Dedifferentiated amniotic fluid mesenchymal stem cell (primary cell): ENCODE measurements at regions not wholly inside any gene's neighbourhood (a gene's known extent, or its start where the extent isn't known, plus 50 kb on each side); places are given as distances from the start of the nearest gene placed in this dataset.

Experiments used
- DNase-seq: peaks from one replicate; pipeline ENCODE4 v3.0.0-alpha.2; 2016; ENCODE audit errors: extremely low spot score

DNA sequence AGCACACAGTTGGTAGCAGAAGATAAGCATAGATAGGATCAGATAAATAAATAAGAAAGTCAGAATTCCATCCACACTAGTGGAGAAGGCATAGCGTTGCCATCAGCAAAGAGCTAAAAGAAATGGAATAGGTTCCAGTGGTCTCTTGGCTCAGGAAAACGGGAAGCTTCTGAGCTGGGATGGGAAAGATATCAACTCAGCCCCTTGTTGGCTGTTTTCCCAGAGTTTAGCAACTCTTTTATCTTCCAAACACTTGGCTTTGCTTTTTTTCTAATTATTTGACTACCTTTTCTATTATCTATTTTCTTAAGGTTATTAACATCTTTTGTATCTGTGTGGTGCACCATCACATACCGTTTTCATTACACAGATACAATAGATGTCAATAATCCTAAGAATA is 445.7 kb upstream of the TRPC7 start:
- DNase-seq = no peak

DNA sequence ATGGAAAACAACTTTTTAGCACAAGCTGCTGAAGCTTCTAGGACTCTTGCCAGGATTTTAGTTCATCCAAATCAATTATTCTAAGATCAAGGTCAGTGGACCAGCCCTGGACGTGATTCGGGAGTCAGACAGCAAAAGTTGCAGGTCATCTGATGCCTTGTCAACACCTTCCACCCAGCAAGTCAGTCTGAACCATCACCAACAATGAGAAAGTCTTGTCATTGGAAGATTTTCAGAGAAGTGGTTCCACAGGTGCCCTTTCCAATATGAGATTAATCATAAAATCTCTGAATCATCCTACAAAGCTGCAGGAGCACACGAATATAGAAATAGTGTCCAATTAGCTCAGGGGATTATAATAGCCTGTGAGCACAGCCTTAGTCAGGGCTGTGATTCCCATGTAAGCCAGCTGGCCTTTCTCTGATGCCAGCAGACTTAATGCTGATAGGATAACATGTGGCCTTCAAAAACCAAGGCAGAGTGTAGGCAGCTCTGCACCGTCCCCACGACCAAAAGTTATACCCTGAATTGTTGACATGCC is 445.0 kb upstream of the TRPC7 start:
- DNase-seq = no peak

DNA sequence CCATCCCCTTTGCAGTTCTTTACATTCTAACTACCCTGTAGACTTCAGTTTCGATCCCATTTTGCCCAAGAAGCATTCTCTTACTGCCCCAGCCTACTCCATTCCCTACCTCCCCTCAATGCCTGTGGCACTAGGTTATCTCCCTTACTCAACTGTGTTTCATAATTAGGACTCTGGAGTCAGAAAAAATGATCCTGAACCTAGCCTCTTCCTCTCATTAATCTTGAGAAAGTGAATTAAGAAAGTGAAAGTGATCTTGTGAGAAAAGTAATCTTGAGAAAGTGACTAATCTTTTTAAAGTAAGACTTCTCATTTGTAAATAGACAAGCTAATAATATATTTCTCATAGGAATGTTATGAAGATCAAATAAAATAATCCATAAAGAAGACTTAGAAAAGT is 444.0 kb upstream of the TRPC7 start:
- DNase-seq = no peak

DNA sequence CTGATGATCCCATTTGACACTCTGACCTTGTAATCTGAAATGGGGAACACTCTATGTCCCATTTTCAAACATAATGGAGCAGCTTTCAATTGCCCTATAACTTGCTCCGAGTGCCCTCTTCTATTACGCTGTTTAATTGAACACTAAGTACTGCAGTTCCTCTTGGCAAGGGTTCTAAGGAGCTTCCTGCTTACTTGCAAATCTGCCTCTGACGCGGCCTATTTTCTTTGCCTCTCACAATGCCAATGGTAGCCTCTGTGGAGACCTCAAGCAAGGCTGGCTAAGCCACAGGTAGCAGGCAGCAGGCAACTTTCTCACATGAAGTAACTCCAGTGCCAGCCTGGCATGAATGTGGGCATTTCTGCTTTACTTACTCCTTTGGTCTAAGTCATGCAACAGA is 443.4 kb upstream of the TRPC7 start:
- no peak for DNase-seq

DNA sequence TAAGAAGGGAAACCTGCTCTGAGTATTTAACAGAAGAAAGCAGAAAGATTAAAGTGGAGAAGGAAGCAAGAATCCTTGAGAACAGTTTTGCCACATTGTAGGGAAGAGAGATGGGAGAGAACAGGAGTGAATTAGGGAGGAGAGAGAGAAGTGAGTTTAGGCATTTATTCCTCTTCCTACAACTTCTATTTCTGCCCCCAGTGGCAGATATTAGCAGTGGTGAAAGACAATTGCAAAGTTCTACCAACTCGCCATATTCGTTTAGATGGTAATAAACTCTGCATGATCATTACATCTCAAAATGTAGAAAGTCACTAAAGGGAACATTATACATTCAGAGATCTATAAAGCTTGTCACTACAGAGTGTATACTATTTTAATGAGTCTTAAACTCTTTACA is 440.1 kb upstream of the TRPC7 start:
- no peak for DNase-seq

DNA sequence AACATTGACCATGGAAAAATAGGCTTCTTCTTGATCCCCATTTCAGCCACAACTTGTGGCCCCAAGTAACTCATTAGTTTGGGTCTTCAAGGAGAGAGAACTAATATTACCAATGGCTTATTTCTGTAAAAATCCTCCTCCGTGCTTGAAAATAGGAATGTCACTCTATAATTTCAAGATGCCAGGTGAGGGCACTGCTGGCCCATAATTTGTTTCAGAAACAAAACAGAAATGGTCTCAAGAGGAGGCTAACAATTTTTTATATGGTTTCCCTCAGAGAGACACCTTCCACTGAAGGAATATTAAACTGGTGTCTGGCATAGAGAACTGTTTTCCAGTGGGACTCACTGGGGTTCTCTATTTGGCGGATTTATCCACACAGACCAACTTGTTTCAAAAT is 437.0 kb upstream of the TRPC7 start:
- DNase-seq = peak; percentile 29

DNA sequence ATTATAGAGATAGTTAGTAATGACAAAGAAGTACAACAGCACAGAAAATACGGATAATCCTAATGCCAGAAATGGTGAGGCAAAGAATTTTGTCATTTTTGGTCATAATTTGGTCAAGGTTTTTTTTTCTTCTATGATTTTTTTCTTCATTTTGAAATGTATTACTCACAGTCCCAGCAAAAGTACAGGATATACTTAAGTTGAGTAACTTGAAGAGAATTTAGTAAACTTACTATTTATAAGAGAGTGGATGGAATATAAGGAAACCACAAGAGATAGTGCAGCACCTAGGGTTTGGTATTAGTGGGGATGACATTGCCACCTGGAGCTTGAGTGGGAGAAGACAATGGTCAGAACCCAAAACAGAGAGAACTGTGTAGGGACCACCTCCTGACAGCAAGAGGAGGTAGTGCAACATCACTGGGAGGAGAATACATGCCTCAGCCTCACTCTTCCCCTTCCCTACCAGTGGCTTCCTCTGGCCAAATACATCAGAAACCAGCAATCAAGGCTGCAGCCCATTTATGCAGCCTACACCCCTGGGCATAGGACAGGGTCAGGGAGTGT is 434.5 kb upstream of the TRPC7 start:
- no peak for DNase-seq

DNA sequence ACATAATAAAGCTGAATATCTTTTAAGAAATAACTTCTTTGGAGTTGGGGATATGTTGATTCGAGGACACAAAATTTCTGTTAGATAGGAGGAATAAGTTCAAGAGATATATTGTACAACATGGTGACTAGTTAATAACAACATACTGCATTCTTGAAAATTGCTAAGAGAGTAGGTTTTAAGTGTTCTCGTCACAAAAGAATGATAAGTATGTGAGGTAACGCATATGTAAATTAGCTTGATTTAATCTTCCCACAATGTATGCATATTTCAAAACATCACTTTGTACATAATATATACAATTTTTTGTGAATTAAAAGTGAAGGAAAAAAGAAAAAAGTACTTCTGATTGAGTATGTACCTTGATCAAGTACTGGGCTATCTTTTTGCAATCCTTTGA is 428.0 kb upstream of the TRPC7 start:
- no peak for DNase-seq

DNA sequence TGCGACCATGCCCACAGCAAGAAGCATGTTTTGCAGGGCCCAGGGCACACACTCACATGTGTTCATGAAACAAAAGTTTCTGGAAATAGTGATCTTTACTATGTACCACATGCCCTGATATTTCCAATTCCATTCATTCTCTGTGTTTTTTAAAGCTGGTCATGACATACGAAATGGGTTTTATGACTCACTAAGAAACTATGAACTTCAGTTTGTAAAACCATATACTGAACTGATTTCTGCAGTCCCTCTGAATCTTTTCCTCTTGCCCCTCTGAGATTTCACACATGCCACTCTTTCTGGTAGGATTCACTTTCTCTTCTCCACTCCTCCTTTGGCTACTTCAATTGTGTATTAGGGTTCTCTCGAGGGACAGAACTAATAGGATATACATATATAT is 416.1 kb upstream of the TRPC7 start:
- peak; percentile 74 for DNase-seq

DNA sequence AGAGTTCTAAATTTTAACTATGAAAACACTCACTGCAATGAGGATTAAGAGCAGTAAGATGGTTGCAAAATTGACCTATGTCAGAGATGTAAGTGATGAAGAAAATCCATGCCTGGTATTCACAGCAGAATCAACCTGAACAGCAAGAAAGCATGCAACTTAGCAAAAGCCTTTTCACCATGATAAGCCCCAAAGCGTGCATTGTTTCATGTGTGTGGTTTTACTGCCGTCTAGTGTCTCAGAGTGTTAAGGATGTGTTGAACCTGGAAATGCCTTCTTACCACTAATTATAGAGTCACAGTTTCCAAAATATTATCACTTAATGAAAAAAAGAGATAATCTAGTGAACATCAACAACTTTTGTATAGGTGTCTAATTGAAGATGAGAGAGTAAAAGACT is 415.2 kb upstream of the TRPC7 start:
- DNase-seq = no peak

DNA sequence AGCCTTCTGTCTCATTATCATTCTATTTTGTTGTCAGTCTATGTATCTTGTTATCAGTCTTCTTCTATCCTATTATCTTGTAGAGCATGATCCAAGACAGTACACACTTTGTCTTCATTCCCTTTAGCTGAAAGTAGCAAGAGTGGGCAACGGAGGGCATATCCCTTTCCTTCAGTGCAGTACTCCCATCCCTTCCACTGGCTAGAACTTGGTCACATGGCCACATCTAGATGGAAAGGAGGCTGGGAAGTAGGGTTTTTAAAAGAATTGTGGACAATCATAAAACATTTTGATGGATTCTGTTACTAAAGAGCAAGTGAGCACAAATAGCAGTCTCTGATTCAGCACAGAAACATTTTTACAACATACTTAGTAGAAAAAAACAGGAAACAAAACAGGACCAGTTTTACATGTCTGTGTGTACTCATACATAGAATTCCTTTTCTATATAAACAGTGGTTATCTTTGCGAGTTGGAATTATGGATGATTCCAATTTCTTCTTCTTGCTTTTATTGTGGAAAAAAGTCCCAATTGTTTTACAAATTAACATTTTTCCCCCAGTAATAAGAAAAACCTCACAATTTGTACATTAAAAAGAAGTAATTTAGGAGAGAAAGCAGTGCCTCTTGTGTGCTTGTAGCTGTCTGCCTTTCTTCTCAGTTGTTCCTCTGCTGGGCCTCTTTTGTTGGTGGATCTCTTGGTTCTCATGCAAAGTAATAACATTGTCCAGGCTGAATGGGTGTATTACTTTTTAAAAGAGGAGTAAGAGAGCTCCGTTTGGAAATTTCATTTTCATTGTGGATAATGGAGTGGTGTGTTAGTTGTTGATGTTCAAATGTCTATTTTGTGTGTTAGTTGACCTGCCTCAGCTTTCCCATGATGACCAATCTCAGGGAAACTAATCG is 410.9 kb upstream of the TRPC7 start:
- no peak for DNase-seq

DNA sequence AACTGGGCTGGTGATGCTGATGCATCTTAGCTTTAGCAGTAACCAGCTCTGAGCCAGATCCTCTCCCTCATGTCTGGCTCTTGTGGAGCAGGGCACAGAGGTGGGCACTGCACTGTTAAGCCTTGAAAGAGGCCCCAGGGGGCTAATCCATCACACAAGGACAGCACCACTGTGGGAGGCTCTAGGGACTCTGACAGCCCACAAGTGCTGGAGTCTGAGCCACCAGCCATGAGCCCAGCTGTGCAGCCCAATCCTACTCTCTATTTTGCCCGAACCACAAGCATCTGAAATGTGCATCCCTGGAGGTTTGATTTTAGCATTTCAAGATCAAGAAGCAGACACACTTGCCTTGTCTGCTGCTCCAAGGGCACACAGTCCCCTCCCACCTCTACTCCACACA is 407.1 kb upstream of the TRPC7 start:
- no peak for DNase-seq

DNA sequence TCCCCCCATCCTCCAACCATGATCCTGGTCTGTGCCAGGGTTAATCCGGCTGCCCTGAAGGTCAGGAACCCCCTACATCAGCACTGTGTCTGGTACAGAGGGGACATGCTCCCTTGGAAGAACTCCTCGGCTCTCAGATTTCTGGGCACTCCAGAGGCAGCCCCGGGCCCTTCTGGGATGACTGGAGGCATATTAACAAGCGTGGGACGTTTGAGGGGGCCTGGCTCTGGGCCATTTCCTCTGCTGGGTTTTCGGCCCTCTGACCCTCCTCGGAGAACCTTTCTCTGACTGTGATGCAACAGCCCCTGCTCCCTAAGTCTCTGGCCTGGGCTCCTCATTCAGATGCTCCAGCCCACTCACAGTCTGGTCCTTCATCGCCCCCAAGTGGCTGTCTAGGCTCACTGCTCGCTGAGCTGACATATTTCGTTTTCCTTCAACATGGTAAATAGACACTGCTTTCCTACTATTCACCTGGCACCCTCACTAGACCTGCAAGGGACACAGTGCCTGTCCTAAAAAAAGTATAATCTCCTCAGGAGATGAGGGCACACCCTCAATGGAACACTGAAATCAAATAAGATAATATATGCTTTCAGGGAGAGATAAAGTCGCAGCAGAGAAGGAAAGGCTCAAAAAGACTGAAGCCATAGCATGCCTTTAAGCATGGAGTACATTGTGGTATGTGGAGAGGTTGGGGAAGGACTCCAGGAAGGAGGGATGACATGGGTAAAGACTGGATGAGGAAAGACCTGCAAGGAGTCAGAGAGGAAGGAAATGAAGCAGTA is 404.7 kb upstream of the TRPC7 start:
- peak; percentile 77 for DNase-seq

DNA sequence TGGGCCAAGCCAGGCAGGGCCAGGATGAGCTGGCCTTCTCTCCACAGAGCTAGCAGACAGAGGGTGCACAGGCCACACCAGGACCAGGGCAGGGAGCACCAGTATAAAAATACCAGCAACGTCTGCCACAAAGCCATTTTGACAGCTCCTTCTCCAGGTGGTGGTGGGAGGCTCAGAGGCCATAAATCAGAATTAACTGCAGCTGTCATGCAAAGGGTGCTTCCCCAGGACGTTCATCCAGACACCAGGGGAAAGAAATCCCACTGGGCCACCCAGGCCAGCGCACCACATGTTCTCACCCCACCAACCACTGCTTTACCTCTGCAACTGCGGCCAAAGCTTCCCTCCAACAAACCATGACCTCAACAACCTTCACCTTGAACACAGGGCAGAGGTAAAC is 403.7 kb upstream of the TRPC7 start:
- DNase-seq = no peak

DNA sequence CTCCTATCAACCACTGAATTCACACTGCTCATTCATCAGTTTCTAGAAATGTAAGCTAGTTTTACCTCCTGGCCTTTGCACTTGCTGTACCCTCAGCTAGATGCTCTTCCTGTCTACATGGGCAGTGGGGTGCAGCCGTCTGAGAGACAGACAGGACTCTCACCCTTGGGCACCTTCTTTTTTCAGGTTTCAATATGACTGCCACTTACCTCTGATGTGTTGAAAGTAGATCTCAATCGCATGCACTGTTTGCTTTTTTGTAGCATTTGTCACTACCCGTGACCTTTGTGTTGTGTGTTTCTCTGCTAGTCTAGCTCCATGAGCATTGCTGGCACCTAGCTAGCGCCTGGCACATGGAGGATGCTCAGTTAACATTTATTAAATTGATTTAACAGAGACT is 403.1 kb upstream of the TRPC7 start:
- DNase-seq = no peak

DNA sequence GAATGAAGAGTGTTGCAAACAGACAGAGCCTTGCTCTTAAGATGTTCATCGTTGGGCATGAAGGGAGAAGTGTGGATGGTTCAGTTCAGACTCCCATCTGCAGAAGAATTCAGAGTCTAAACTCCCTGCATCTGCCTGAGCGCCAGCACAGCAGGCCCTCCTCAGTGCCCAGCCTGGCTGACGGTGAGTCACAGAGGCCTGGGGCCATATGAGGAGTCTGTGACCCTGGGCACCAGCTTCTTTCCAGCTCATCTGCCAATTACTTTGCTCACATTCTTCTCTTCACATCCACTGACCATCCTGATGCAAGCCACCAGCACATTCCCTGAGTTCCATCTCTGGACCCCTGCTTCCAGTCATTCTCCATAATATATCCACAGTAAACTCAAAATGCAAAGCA is 401.1 kb upstream of the TRPC7 start:
- no peak for DNase-seq

DNA sequence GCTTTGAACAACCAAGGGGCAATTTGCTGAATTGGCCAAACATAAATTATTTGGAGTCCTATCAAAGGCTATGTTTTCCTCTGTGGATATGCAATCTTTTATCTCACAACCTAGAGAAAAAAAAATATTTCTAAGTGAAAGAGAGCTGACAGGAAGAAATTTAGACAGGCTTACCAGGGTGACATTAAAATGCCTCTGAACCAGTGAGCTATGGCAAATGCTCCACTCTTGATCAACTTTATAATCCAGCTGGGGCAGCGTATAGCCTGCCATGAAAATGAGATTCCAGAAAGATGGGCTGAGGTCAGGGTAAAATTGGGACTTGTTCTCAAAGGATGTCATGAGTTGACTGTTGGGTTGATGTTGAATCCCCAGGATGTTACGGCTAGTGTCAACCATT is 399.3 kb upstream of the TRPC7 start:
- DNase-seq = no peak

DNA sequence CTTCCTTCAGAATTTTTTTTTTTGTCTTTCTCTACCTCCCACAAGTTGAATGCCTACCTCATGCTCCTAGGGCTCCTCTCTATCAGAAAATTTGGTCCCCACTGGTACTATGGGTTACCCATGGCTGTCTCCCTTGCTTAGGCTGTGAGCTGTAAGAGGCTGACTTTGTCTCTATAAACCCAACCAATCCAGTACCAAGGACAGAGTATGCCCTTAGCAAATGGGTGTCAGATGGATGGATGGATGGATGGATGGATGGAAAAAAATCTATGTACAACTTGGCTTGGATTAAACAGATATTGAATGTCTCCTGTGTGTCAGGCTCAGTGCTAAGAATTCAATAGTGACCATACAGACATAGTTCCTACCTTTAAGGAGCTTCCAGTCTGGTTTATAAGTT is 398.2 kb upstream of the TRPC7 start:
- no peak for DNase-seq

DNA sequence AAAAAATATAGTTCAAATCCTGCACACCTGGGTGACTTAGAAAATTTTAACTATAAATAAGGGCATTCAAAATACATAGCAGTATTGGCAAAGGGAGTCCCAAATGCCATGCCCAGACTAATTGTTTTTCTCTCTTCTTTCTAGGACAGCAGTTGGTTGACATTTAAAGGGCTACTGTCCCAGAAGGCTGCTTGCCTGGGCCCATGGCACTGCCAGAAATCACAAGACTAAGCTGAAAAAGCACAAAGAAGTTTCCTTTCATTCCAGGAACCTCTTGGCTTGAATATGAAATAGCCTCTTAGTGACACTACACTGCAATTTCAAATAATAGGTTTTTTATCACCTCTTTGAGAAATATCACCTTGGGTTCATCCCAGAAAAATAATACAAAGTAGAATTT is 388.9 kb upstream of the TRPC7 start:
- no peak for DNase-seq

DNA sequence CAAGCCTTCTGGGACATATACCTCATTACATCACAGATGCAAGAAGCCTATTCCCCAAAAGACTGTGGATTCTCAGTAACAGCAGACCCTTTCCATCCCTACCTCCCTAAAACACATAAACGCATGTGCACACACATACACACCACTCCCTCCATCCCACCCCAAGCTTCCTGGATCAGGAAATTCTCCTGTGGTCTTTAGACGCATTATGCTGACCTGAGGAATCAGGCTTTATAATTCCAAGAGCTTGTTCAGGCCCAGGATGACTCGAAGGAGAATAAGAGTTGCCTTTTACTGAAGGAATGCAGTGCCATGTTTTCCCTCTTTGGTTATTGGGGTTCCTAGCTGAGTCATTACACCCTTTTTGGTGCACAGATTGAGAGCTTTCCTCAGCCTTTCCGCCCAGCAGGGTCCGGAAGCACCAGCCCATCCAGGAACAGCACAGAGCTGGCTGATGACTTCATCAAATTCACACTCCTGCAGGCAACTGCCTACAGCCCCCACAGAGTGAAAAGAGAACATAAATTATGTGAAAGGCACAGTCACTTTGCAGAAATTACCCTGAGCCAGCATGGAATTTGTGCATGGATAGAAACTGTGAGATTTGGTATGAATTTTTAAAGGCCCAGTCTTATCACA is 385.0 kb upstream of the TRPC7 start:
- no peak for DNase-seq

DNA sequence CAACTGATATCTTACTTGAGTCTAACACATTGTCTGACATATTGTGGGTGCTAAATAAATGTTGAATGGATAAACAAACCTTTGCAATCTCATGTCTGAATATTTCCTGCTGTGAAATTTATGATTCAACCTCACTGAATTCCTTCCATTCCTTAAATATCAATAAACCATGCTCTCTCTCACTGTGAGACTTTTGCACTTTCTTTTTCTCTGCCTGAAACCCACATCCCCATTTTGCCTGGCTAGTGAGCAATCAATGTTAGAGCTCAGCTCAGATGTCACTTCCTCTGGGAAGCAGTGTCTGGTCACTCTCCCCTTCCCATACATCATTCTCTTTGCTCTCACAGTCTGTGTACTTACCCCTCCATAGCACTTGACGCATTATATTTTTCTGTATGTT is 383.7 kb upstream of the TRPC7 start:
- no peak for DNase-seq

DNA sequence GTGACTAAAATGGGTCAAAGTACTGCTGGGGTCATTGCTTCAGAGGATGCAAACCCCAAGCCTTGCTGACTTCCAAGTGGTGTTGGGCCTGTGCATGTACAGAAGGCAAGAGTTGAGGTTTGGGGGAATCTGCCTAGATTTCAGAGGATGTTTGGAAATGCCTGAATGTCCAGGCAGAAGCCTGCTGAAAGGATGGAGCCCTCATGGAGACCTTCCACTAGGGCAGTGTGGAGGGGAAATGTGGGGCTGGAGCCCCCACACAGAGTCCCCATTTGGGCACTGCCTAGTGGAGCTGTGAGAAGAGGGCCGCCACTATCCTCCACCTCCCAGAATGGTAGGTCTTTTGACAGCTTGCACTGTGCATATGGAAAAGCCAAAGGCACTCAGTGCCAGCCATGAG is 377.7 kb upstream of the TRPC7 start:
- DNase-seq = no peak
